Urothelium cell line (cell line): ENCODE measurements at regions not wholly inside any gene's neighbourhood (a gene's known extent, or its start where the extent isn't known, plus 50 kb on each side); places are given as distances from the start of the nearest gene placed in this dataset.

Experiments used
- DNase-seq: peaks from one replicate; pipeline ENCODE4 v3.0.0; 2011; ENCODE audit warnings: low spot score, mixed read lengths
- FAIRE-seq: peaks from 2 replicates; lab custom pipeline; 2011; peaks lifted over from hg19 to GRCh38; lab: Jason Lieb, UNC

GRCh38 chr12:115118177-115118724, 434.3 kb upstream of the TBX3 start:
- DNase-seq (no peak), FAIRE-seq (no peak)

- FAIRE-seq, result no peak
- DNase-seq, result no peak
Observed at GRCh38 chr12:115114140-115114539, 430.2 kb upstream of the TBX3 start.

- DNase-seq (no peak), FAIRE-seq (no peak)
Observed at GRCh38 chr12:115109863-115110262, 425.9 kb upstream of the TBX3 start.

- FAIRE-seq (no peak), DNase-seq (no peak)
Observed at GRCh38 chr12:115108129-115109100, 424.4 kb upstream of the TBX3 start.

GRCh38 chr12:115103884-115104883, 420.2 kb upstream of the TBX3 start:
- DNase-seq, result no peak
- no peak for FAIRE-seq

- no peak for DNase-seq
- no peak for FAIRE-seq
Observed at GRCh38 chr12:115102450-115102849, 418.5 kb upstream of the TBX3 start.

- DNase-seq, result no peak
- FAIRE-seq, result no peak
Observed at GRCh38 chr12:115101520-115101919, 417.5 kb upstream of the TBX3 start.

- DNase-seq (no peak), FAIRE-seq (no peak)
Observed at GRCh38 chr12:115097416-115097815, 413.4 kb upstream of the TBX3 start.

- DNase-seq, result no peak
Observed at GRCh38 chr12:115096588-115097397, 412.8 kb upstream of the TBX3 start.

GRCh38 chr12:115095073-115095748, 411.2 kb upstream of the TBX3 start:
- no peak for DNase-seq
- no peak for FAIRE-seq

More at GRCh38 chr12:115096588-115097397, 412.8 kb upstream of the TBX3 start:
- FAIRE-seq, result no peak

- FAIRE-seq (no peak), DNase-seq (no peak)
Observed at GRCh38 chr12:115094163-115094816, 410.3 kb upstream of the TBX3 start.

GRCh38 chr12:115093261-115093660, 409.3 kb upstream of the TBX3 start:
- FAIRE-seq, result no peak
- DNase-seq, result no peak

GRCh38 chr12:115090783-115091182, 406.8 kb upstream of the TBX3 start:
- FAIRE-seq (no peak), DNase-seq (no peak)

GRCh38 chr12:115088995-115089841, 405.2 kb upstream of the TBX3 start:
- FAIRE-seq (no peak), DNase-seq (no peak)

- FAIRE-seq (no peak), DNase-seq (no peak)
Observed at GRCh38 chr12:115088328-115088994, 404.5 kb upstream of the TBX3 start.

- FAIRE-seq, result no peak
- no peak for DNase-seq
Observed at GRCh38 chr12:115085594-115085993, 401.6 kb upstream of the TBX3 start.

GRCh38 chr12:115079760-115080159, 395.8 kb upstream of the TBX3 start:
- no peak for FAIRE-seq
- DNase-seq, result no peak

GRCh38 chr12:115078990-115079389, 395.0 kb upstream of the TBX3 start:
- no peak for DNase-seq
- no peak for FAIRE-seq
